HEK293T (cell line): ENCODE measurements at regions not wholly inside any gene's neighbourhood (a gene's known extent, or its start where the extent isn't known, plus 50 kb on each side); places are given as distances from the start of the nearest gene placed in this dataset.

ENCODE experiments used
- CTCF ChIA-PET: fragments of 350-600 bp; formaldehyde crosslinking; extraction: SDS; loops from one replicate; lab custom pipeline; 2021; ENCODE audit warnings: antibody characterized with exemption, inconsistent platforms; lab: Yijun Ruan, JAX
- POLR2A ChIA-PET: fragments of 350-600 bp; formaldehyde crosslinking; extraction: SDS; loops from one replicate; lab custom pipeline; 2020; ENCODE audit warnings: antibody characterized with exemption, inconsistent platforms; lab: Yijun Ruan, JAX
- DNase-seq: peaks from one replicate; pipeline ENCODE4 v3.0.0; 2012; ENCODE audit warnings: mixed read lengths; ENCODE audit errors: extremely low spot score
- ARNT ChIP-seq: fragments of 450-650 bp; IDR thresholded peaks from 2 replicates; pipeline ENCODE4 v1.6.1; 2017; ENCODE audit warnings: mild to moderate bottlenecking
- BHLHE40 ChIP-seq: fragments of 450-650 bp; IDR thresholded peaks from 2 replicates; pipeline ENCODE4 v1.6.1; 2016; ENCODE audit warnings: mild to moderate bottlenecking, moderate library complexity, borderline replicate concordance
- CTBP1 ChIP-seq: fragments of 450-650 bp; IDR thresholded peaks from 2 replicates; pipeline ENCODE4 v1.6.1; 2016; ENCODE audit warnings: borderline replicate concordance
- ELF4 ChIP-seq: fragments of 450-650 bp; IDR thresholded peaks from 2 replicates; pipeline ENCODE4 v1.6.1; 2017; ENCODE audit warnings: antibody characterized with exemption
- FOXA1 ChIP-seq: fragments of 450-650 bp; IDR thresholded peaks from 2 replicates; pipeline ENCODE4 v1.6.1; 2016; ENCODE audit warnings: mild to moderate bottlenecking
- FOXK2 ChIP-seq: fragments of 450-650 bp; IDR thresholded peaks from 2 replicates; pipeline ENCODE4 v1.6.1; 2016; ENCODE audit warnings: mild to moderate bottlenecking
- FOXM1 ChIP-seq: fragments of 450-650 bp; IDR thresholded peaks from 2 replicates; pipeline ENCODE4 v1.6.1; 2017; ENCODE audit warnings: mild to moderate bottlenecking, borderline replicate concordance
- HDGF ChIP-seq: fragments of 450-650 bp; IDR thresholded peaks from 2 replicates; pipeline ENCODE4 v1.6.1; 2017; ENCODE audit warnings: antibody characterized with exemption, borderline replicate concordance
- L3MBTL2 ChIP-seq: fragments of 450-650 bp; conservative IDR thresholded peaks from 2 replicates; pipeline ENCODE4 v1.6.1; 2016; ENCODE audit warnings: mild to moderate bottlenecking
- LEF1 ChIP-seq: fragments of 450-650 bp; IDR thresholded peaks from 2 replicates; pipeline ENCODE4 v1.6.1; 2017; ENCODE audit warnings: mild to moderate bottlenecking, borderline replicate concordance
- NFRKB ChIP-seq: fragments of 450-650 bp; IDR thresholded peaks from 2 replicates; pipeline ENCODE4 v1.6.1; 2016; ENCODE audit warnings: mild to moderate bottlenecking, moderate library complexity
- SP1 ChIP-seq: fragments of 450-650 bp; IDR thresholded peaks from 2 replicates; pipeline ENCODE4 v1.6.1; 2017
- SUZ12 ChIP-seq: fragments of 450-650 bp; IDR thresholded peaks from 2 replicates; pipeline ENCODE4 v1.6.1; 2016; ENCODE audit warnings: mild to moderate bottlenecking
- TARDBP ChIP-seq: fragments of 450-650 bp; IDR thresholded peaks from 2 replicates; pipeline ENCODE4 v1.6.1; 2016
- ZNF384 ChIP-seq: fragments of 450-650 bp; IDR thresholded peaks from 2 replicates; pipeline ENCODE4 v1.6.1; 2016
- TF ChIP-seq, protein P1 (sequence below): fragments of 450-650 bp; IDR thresholded peaks from 2 replicates; pipeline ENCODE4 v1.6.1; 2016

DNA sequence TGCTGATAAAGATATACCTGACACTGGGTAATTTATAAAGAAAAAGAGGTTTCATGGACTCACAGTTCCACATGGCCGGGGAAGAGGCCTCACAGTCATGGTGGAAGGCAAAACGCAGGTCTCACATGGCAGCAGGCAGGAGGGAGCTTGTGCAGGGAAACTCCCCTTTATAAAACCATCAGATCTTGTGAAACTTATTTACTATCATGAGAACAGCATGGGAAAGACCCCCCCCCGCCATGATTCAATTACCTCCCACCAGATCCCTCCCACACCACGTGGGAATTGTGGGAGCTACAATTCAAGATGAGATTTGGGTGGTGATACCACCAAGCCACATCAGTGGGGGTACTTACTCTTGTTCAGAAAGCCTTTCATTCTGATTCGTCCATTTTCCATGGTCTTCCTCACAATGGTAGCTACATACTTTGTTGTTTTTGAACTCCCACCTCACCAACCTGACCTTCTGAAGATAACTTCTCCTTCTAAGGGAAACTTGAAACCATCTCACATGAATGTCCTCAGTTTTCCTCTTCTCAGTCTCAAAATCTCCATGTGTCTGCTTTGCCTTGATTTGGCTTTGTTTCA, 275.6 kb upstream of the PROK2 start:
- CTCF ChIA-PET = no interaction called here
- DNase-seq = no peak
- TF ChIP-seq, protein P1, sequence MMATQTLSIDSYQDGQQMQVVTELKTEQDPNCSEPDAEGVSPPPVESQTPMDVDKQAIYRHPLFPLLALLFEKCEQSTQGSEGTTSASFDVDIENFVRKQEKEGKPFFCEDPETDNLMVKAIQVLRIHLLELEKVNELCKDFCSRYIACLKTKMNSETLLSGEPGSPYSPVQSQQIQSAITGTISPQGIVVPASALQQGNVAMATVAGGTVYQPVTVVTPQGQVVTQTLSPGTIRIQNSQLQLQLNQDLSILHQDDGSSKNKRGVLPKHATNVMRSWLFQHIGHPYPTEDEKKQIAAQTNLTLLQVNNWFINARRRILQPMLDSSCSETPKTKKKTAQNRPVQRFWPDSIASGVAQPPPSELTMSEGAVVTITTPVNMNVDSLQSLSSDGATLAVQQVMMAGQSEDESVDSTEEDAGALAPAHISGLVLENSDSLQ = no peak
- TF ChIP-seq L3MBTL2 = no peak
- no peak for TF ChIP-seq FOXK2
- no peak for TF ChIP-seq ZNF384
- no peak for TF ChIP-seq ELF4
- no peak for TF ChIP-seq BHLHE40
- no peak for TF ChIP-seq LEF1
- no peak for TF ChIP-seq SUZ12
- no peak for TF ChIP-seq SP1
- no peak for TF ChIP-seq NFRKB
- TF ChIP-seq CTBP1 = no peak
- no peak for TF ChIP-seq HDGF
- TF ChIP-seq ARNT = no peak
- no peak for TF ChIP-seq FOXA1
- TF ChIP-seq TARDBP = no peak
- TF ChIP-seq FOXM1 = no peak
- POLR2A ChIA-PET = no interaction called here

DNA sequence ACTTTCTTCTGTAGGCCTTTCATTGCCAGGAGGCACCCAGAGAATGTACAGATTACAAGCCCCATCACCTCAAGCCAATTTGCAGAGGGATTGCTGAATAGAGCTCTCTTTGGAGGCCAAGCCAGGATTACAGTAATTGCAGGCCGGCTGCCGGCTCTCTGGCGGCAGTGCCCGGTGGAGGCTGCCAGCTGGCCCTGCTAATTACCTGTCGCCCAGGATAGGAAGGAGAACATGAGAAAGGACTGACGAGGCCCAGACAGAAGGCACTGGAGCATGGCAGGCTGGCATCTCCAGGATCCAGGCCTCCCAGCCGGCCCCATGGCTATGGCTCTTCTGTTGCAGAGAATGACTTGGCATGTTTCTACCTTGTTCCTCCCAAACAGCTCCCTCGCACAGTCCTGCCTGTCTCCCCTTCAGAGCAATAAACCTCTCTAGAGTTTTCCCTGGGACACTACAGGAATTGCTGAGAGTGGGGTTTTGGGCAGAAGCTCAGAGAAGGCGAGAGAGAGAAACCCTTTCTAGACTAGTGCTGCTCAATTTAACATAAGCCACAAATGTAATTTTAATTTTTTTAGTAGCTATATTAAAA, 273.6 kb upstream of the PROK2 start:
- no peak for DNase-seq
- ChIA-PET CTCF (no interaction called here), POLR2A (no interaction called here)
- TF ChIP-seq FOXK2 = no peak
- TF ChIP-seq SUZ12 = no peak
- no peak for TF ChIP-seq FOXM1
- no peak for TF ChIP-seq NFRKB
- no peak for TF ChIP-seq TARDBP

DNA sequence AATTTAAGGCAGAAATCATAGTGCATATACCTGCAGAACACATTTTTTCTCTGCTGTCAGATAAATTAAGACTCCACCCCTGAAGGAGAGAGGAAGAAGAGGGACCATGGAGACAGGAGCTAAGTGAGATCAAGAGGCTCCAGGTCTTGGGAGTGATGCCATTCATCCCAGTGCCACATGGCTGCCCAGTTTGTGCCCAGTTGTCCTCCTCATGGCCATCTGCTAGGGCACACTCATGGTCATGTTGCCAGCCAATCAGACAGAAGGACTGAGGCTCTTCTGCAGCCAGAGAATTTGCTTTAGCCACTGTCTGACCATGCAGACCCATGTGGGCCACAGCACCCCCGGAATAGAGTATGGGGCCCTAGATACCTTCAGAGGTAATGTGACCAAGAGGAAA, 270.5 kb upstream of the PROK2 start:
- POLR2A ChIA-PET = interaction anchor here (1.2 kb wide), 1 partner anchor 15 kb away, joined by 3 read pairs; no protein-coding TSS in a partner anchor

DNA sequence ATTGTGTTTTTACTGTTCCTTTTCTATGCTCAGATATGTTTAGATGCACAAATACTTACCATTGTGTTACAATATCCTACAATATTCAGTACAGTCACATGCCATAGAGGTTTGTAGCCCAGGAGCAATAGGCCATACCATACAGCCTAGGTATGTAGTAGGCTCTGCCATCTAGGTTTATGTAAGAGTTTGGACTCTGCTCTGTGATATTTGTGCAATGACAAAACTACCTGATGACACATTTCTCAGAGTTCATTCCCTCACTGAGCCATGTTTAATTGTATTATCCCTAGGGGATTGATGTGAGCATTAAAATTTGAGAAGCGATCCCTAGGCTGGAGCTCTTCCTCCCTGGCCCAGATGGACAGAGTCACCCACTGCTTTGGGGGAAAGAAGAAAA, 270.0 kb upstream of the PROK2 start:
- TF ChIP-seq TARDBP (no peak), FOXM1 (no peak), NFRKB (no peak), SUZ12 (no peak), HDGF (no peak), ZNF384 (no peak), ARNT (no peak), SP1 (no peak), FOXK2 (no peak), CTBP1 (no peak), FOXA1 (no peak), L3MBTL2 (no peak), BHLHE40 (no peak), ELF4 (no peak)
- TF ChIP-seq, protein P1 = no peak
- POLR2A ChIA-PET = interaction anchor here (1.2 kb wide), 1 partner anchor 15 kb away, joined by 3 read pairs; no protein-coding TSS in a partner anchor
- no peak for DNase-seq
- CTCF ChIA-PET = no interaction called here

More for the DNA sequence above, 270.5 kb upstream of the PROK2 start:
- DNase-seq = no peak
- TF ChIP-seq ARNT (no peak), BHLHE40 (no peak), FOXA1 (no peak), ZNF384 (no peak), ELF4 (no peak), L3MBTL2 (no peak), CTBP1 (no peak), SP1 (no peak), NFRKB (no peak), FOXK2 (no peak), LEF1 (no peak), FOXM1 (no peak), HDGF (no peak), TARDBP (no peak), SUZ12 (no peak)
- TF ChIP-seq, protein P1 = no peak
- CTCF ChIA-PET = no interaction called here

DNA sequence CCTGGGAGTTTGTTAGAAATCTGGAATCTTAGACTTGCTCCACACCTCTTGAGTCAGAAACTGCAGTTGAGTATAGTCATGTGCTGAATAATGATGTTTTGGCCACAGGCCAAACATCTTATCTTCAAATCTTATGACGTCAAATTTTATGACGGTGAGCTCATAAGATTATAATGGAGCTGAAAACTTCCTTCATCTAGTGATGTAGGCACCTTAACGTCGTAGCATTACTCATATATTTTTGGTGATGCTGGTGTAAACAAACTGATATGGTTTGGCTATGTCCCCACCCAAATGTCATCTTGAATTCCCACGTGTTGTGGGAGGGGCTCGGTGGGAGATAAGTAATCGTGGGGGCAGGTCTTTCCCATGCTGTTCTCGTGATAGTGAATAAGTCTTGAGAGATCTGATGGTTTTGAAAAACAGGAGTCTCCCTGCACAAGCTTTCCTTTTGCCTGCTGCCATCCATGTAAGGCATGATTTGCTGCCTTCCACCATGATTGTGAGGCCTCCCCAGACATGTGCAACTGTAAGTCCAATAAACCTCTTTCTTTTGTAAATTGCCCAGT, 268.0 kb upstream of the PROK2 start:
- ChIA-PET CTCF (no interaction called here), POLR2A (no interaction called here)
- TF ChIP-seq TARDBP (no peak), HDGF (no peak), SP1 (no peak), FOXK2 (no peak), SUZ12 (no peak), ARNT (no peak), FOXA1 (no peak), L3MBTL2 (no peak), LEF1 (no peak)
- DNase-seq = no peak

DNA sequence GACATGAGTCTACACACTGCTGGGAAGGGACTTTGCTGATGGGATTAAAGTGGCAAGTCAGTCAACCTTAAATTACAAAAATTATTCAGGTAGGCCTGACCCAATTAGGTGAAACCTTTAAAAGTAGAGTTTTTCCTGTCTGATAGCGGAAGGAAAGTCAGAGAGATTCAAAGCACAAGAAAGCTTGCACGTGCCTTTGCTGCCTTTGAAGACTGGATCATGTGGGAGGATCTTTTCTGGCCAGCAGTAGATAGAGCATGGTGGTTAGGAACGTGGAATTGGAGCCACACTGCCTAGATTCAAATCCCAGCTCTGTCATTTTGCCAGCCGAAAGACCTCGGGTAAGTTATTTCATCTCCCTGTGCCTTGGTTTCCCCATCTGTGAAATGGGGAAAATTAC, 265.8 kb upstream of the PROK2 start:
- no peak for DNase-seq
- POLR2A ChIA-PET = no interaction called here
- TF ChIP-seq ELF4 = no peak
- no peak for TF ChIP-seq ZNF384
- no peak for TF ChIP-seq SP1
- CTCF ChIA-PET = no interaction called here
